ENCODE measurements at regions not wholly inside any gene's neighbourhood (a gene's known extent, or its start where the extent isn't known, plus 50 kb on each side); places are given as distances from the start of the nearest gene placed in this dataset.

GRCh38 chr5:56468277-56468676 is 235.1 kb upstream of the ANKRD55 start:
- no peak for DNase-seq
- TF ChIP-seq GATA1 (IDR thresholded peaks at IDR 0.05; ENCODE audit: low read depth, low read length): no peak
- TF ChIP-seq POLR2A (IDR thresholded peaks at IDR 0.05; ENCODE audit: low read length): no peak

GRCh38 chr5:56467176-56467717 is 234.1 kb upstream of the ANKRD55 start:
- DNase-seq: no peak
- TF ChIP-seq GATA1 (IDR thresholded peaks at IDR 0.05; ENCODE audit: low read depth, low read length) (no peak), POLR2A (IDR thresholded peaks at IDR 0.05; ENCODE audit: low read length) (no peak)

- no peak for TF ChIP-seq GATA1 (IDR thresholded peaks at IDR 0.05; ENCODE audit: low read depth, low read length)
- no peak for TF ChIP-seq POLR2A (IDR thresholded peaks at IDR 0.05; ENCODE audit: low read length)
- DNase-seq: no peak
These were observed 233.1 kb upstream of the ANKRD55 start for GRCh38 chr5:56466136-56466816.

GRCh38 chr5:56465769-56466135 is 232.6 kb upstream of the ANKRD55 start:
- DNase-seq: no peak
- TF ChIP-seq POLR2A (IDR thresholded peaks at IDR 0.05; ENCODE audit: low read length): no peak
- no peak for TF ChIP-seq GATA1 (IDR thresholded peaks at IDR 0.05; ENCODE audit: low read depth, low read length)

GRCh38 chr5:56464935-56465768 is 232.0 kb upstream of the ANKRD55 start:
- TF ChIP-seq GATA1 (IDR thresholded peaks at IDR 0.05; ENCODE audit: low read depth, low read length) (no peak), POLR2A (IDR thresholded peaks at IDR 0.05; ENCODE audit: low read length) (no peak)
- DNase-seq: no peak

- TF ChIP-seq GATA1 (IDR thresholded peaks at IDR 0.05; ENCODE audit: low read depth, low read length) (no peak), POLR2A (IDR thresholded peaks at IDR 0.05; ENCODE audit: low read length) (no peak)
- no peak for DNase-seq
These were observed 230.9 kb upstream of the ANKRD55 start for GRCh38 chr5:56463944-56464571.

- no peak for DNase-seq
- TF ChIP-seq GATA1 (IDR thresholded peaks at IDR 0.05; ENCODE audit: low read depth, low read length): no peak
- no peak for TF ChIP-seq POLR2A (IDR thresholded peaks at IDR 0.05; ENCODE audit: low read length)
These were observed 228.5 kb upstream of the ANKRD55 start for GRCh38 chr5:56461584-56461983.

GRCh38 chr5:56460681-56461191 is 227.6 kb upstream of the ANKRD55 start:
- TF ChIP-seq POLR2A (IDR thresholded peaks at IDR 0.05; ENCODE audit: low read length) (no peak), GATA1 (IDR thresholded peaks at IDR 0.05; ENCODE audit: low read depth, low read length) (no peak)
- DNase-seq: no peak

- TF ChIP-seq POLR2A (IDR thresholded peaks at IDR 0.05; ENCODE audit: low read length): no peak
- no peak for DNase-seq
These were observed 227.0 kb upstream of the ANKRD55 start for GRCh38 chr5:56460195-56460546.

GRCh38 chr5:56459394-56460194 is 226.5 kb upstream of the ANKRD55 start:
- DNase-seq: no peak
- no peak for TF ChIP-seq POLR2A (IDR thresholded peaks at IDR 0.05; ENCODE audit: low read length)
- no peak for TF ChIP-seq GATA1 (IDR thresholded peaks at IDR 0.05; ENCODE audit: low read depth, low read length)

- TF ChIP-seq POLR2A (IDR thresholded peaks at IDR 0.05; ENCODE audit: low read length) (no peak), GATA1 (IDR thresholded peaks at IDR 0.05; ENCODE audit: low read depth, low read length) (no peak)
- no peak for DNase-seq
These were observed 225.0 kb upstream of the ANKRD55 start for GRCh38 chr5:56457887-56458812.

- no peak for DNase-seq
These were observed 222.9 kb upstream of the ANKRD55 start for GRCh38 chr5:56456002-56456401.

More at GRCh38 chr5:56456002-56456401, 222.9 kb upstream of the ANKRD55 start:
- TF ChIP-seq GATA1 (IDR thresholded peaks at IDR 0.05; ENCODE audit: low read depth, low read length) (no peak), POLR2A (IDR thresholded peaks at IDR 0.05; ENCODE audit: low read length) (no peak)

Measured in erythroblast (primary cell).